Limb (tissue), 2 donors: ENCODE measurements at regions not wholly inside any gene's neighbourhood (a gene's known extent, or its start where the extent isn't known, plus 50 kb on each side); places are given as distances from the start of the nearest gene placed in this dataset.

Source experiments
- DNase-seq, 2 donors: peaks; one replicate each; pipeline ENCODE4 v3.0.0-alpha.2; 2016; ENCODE audit errors: extremely low spot score in 2 of 2

- no peak for DNase-seq
Observed at GRCh38 chr7:24475166-24475961, 97.9 kb upstream of the PALS2 start.

DNA sequence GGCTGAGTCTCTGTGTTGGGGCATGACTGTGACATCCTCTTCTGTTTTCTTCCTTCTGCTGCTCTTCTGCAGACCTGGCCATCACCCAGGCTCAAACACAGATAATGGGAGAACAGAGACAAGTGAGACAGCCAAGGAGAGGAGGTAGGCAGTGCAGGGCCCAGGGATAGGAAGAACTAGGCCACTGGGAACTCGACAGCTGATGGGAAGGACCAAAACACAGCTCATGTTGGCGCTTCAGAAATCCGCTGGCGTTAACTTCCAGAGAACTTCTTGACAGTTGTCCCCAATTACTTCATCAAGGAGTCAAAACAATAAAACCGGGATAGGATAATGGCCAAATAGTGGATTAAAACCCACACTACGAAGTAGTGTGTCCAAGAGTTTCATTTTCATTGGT, 97.0 kb upstream of the PALS2 start:
- no peak for DNase-seq

DNA sequence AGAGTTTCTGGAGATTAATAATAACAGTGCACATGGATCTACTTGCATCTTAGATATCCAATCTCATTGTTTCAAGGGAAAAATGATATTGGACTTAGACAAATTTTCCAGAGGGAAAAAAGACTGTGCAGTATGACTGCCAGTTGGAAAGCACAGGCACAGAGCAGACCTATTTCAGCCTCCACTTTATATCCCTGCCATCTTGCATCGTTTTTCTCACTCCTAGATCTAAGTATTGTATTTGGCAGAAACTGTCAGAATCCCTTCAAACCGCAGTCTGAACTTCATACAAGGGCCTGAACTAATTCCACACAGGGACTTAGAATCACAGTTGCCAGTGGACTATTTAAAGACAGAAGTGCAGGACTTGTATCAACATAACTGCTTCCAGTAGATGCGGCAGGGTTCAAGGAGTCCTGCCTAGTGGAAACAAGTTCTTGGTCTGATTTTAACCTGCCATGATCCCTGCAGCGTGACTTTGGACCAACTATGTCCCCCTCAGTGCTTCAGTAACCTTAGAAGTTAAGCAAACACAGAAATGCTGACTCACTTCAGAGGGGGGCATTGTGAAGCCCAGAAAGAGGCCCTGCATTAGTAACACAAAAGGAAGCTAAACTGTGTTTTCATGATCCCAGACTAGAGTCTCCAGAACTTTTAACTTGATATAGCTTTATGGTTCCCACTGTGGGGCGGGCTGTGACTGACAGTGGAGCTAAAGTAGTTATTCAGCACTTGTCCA, 95.7 kb upstream of the PALS2 start:
- DNase-seq: peak; percentile 33 to 56

GRCh38 chr7:24478137-24478655, 95.1 kb upstream of the PALS2 start:
- no peak for DNase-seq

DNA sequence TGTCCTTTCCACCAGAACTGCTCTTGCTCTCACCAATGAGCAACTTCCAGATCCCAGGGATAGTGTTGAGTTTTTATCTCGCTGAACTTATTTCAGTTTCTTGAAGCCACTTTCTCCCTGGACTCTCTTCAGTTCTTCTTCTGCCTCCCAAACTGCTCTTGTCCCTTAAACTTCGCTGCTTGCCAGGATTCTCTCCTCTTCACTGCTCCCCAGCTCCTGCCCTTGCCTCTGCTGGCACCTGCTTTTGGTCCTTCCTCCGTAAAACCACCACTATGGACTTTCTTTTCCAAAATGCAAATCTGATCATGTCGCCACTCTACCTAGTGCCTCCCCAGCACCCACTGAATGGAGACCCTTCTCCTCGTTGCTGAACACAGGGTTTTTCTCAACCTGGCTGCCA, 92.8 kb upstream of the PALS2 start:
- DNase-seq: no peak

DNA sequence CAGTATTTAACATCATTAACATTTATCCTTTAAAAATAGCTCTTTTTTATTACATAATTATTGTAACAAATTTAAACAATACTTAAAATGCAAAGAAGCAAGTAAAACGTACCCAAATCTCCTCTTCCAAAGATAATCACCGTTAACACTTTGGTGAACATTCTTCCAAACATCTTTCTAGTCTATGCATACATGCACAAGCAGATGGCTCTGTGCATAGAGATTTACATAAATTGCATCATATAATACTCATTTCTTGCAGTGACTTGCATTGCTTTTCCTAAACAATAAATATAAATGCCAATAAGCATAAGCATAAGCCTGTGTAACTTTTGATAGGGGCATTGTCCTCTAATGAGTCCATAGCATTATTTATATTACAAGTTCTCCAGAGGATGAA, 89.4 kb upstream of the PALS2 start:
- no peak for DNase-seq

DNA sequence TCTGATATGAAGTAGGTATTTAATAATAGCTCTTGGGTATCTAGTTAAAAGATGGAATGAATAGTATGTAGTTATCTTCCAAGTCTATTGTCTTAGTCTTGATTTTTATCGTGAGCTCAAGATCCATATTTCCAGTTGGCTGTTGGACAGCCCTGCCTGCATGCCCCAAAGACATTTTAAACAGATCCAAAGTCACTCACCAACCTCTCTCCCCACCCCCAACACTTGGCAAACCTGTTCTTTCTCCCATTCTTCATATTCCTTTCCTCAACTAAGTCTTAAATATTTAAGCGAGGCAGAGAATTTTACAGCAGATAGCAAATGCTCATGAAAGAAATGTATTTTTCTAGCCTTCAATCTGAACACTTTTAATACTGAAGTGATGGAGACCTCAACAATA, 80.7 kb upstream of the PALS2 start:
- no peak for DNase-seq

DNA sequence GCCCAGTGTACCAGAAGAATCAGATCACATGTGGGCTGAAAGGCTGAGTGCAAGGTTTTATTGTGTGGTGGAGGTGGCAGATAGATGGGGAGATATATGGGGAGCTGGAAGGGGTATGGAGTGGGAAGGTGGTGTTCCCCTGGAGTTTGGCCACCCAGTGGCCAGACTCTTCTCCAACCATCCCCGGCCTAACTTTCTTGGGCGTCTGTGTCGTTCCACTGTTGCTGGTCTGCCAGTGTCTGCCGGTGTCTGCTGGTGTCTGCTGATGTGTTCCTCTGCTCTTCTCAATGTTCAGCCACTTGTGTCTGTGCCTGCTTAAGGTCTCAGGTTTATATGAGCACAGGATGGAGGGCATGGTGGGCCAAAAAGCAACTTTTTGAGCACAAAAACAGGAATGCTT, 78.4 kb upstream of the PALS2 start:
- DNase-seq: no peak

DNA sequence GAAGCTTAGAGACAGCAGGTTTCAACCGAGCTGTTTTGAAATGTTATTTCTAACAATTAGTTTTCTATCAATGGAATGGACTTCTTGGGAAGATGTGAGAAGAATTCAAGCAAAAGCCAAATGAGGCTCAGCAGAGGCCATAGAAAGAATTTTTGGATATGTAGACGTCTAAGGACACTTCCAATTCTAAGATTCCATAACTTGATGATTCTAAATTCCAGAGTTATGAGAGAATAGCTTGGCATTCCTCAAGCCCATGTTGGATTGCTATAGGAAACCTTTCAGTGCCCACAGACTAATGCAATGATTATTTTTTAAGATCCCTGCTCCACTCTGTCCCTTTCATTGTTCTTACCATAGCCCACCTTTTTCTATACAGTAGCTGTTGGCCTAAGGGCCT, 77.2 kb upstream of the PALS2 start:
- no peak for DNase-seq

DNA sequence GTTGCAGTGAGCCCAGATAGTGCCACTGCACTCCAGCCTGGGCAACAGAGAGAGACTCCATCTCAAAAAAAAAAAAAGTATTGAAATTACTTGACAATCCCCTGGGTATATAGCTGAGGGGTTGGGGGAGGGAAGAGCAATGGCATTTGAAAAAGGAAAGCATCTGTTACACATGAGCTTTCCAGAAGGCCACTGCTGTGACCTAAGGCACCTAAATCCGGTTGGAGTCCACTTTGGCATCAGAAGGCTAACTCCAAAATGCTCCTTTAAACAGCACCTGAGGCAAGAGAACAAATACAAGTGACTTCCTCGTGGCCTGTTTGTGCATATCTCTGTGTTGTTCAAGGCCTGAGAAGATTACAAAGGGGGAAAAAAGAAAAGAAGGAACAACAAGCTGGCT, 74.8 kb upstream of the PALS2 start:
- DNase-seq: no peak

- no peak for DNase-seq
Observed at GRCh38 chr7:24499871-24500270, 73.4 kb upstream of the PALS2 start.

- no peak for DNase-seq
Observed at GRCh38 chr7:24500599-24500998, 72.7 kb upstream of the PALS2 start.

GRCh38 chr7:24501009-24501408, 72.2 kb upstream of the PALS2 start:
- DNase-seq: peak in 1 of 2 donors; percentile 15

GRCh38 chr7:24501443-24502134, 71.7 kb upstream of the PALS2 start:
- DNase-seq: no peak

- DNase-seq: no peak
Observed at GRCh38 chr7:24502135-24502488, 71.1 kb upstream of the PALS2 start.

DNA sequence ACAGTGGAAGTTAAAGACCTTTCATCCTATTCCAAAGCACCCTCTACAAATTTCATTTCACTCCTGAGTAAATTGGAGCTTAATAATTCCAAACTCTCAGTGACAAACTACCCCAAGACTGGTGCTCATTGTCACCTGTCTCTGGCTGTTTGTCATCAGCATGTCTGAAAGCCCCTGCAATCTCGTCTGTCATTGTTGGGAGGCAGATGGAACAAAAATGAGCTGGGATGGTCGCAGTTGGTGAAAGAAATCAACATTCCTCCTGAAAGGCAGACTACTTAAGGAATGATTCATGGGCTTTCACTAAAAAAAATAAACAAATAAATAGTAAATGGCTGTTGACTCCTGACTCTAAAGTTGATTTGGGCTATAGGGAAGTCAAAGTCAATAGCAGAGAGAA, 69.7 kb upstream of the PALS2 start:
- no peak for DNase-seq

GRCh38 chr7:24504040-24504439, 69.2 kb upstream of the PALS2 start:
- DNase-seq: no peak

GRCh38 chr7:24504836-24505235, 68.4 kb upstream of the PALS2 start:
- DNase-seq: no peak

GRCh38 chr7:24505968-24506367, 67.3 kb upstream of the PALS2 start:
- no peak for DNase-seq

- DNase-seq: no peak
Observed at GRCh38 chr7:24508316-24508715, 64.9 kb upstream of the PALS2 start.

DNA sequence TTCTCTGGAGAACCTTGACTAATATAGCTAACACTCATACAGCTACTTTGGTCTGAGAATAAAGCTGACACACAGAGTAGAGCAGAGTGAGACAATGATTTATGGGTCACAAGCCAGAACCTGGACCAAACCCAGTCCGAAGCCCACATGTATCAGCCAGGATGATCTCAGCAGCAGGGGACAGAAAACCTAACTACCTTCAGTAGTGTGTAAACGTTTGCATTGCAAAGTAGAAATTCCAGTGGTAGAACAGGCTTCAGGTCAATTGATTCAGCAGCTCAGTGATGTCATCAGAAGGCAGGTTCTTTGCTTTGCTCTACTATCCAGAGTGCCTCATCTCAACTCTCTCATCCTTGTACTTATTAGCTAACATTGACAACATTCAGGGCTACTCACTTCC, 62.5 kb upstream of the PALS2 start:
- DNase-seq: no peak

GRCh38 chr7:24517166-24517565, 56.1 kb upstream of the PALS2 start:
- no peak for DNase-seq
